HepG2 (cell line): ENCODE measurements at regions not wholly inside any gene's neighbourhood (a gene's known extent, or its start where the extent isn't known, plus 50 kb on each side); places are given as distances from the start of the nearest gene placed in this dataset.

Experiments used
- ATAC-seq: fragments of 200-7000 bp; cut with Tn5 transposase; 3 replicates; pipeline ENCODE4 v1.9.1; 2020; ENCODE audit warnings: mild to moderate bottlenecking, moderate library complexity
- BruUV-seq: library from RNA; stranded (reverse); fragments of 400-500 nt; replicated peaks from 2 replicates; lab custom pipeline; 2021; lab: Mats Ljungman, UMichigan
- CTCF ChIA-PET: fragments of 300-600 bp; formaldehyde crosslinking; extraction: SDS; loops from one replicate; lab custom pipeline; 2021; ENCODE audit warnings: low total read pairs, inconsistent platforms, low intra/inter-chr PET ratio; lab: Yijun Ruan, JAX
- POLR2A ChIA-PET: fragments of 350-600 bp; sonication (Branson Sonifier 250); formaldehyde crosslinking; loops from one replicate; lab custom pipeline; 2020; ENCODE audit warnings: antibody characterized with exemption, inconsistent platforms; lab: Yijun Ruan, JAX
- DNase-seq: peaks from one replicate; pipeline ENCODE4 v3.0.0-alpha.2; 2015; ENCODE audit warnings: low spot score
- FAIRE-seq: peaks from 3 replicates; lab custom pipeline; 2011; peaks lifted over from hg19 to GRCh38; lab: Jason Lieb, UNC
- H2AFZ ChIP-seq: one replicate; pipeline ENCODE4 v1.6.1; 2011; ENCODE audit warnings: low read length, inconsistent platforms
- H3K27ac ChIP-seq: fragments of 300-600 bp; 3 replicates; pipeline ENCODE4 v1.8.0; 2011; ENCODE audit warnings: mixed run types, mild to moderate bottlenecking, mixed read lengths, low read length, inconsistent platforms; ENCODE audit not compliant: insufficient read depth; ENCODE audit errors: extremely low read length
- H3K27me3 ChIP-seq, 2 experiments: fragments of 200-600 bp in 1 of 2; 2 replicates in 1 of 2; 3 replicates in 1 of 2; pipeline versions ENCODE4 v1.6.0 to v1.8.0; 2011; ENCODE audit warnings: low read length in 2 of 2, mild to moderate bottlenecking in 2 of 2, moderate library complexity in 2 of 2, inconsistent platforms in 1 of 2; ENCODE audit not compliant: insufficient read depth in 2 of 2, control insufficient read depth in 1 of 2
- H3K36me3 ChIP-seq, 2 experiments: fragments of 200-600 bp in 1 of 2; replicated peaks in 1 of 2; 2 replicates in 1 of 2; 3 replicates in 1 of 2; pipeline versions ENCODE4 v1.5.1 to v1.8.0; 2011; ENCODE audit warnings: low read length in 2 of 2, inconsistent platforms in 1 of 2; ENCODE audit not compliant: insufficient read depth in 2 of 2, control insufficient read depth in 1 of 2
- H3K4me1 ChIP-seq: 2 replicates; pipeline ENCODE4 v1.5.1; 2012; ENCODE audit warnings: low read length, inconsistent platforms; ENCODE audit not compliant: insufficient read depth
- H3K4me2 ChIP-seq: 2 replicates; pipeline ENCODE4 v1.6.0; 2011; ENCODE audit warnings: low read depth, low read length, inconsistent platforms
- H3K4me3 ChIP-seq, 3 experiments: fragments of 200-600 bp in 1 of 3; sonication (generic), shearing (Covaris generic) in 1 of 3; replicated peaks in 1 of 3; 2 replicates each; pipeline ENCODE4 v1.5.1; 2011 to 2016; ENCODE audit warnings: low read length in 3 of 3, inconsistent platforms in 2 of 3, low read depth in 2 of 3, mild to moderate bottlenecking in 2 of 3, control low read depth in 1 of 3, mixed read lengths in 1 of 3; ENCODE audit not compliant: insufficient read depth in 1 of 3
- H3K79me2 ChIP-seq: one replicate; pipeline ENCODE4 v1.6.1; 2011; ENCODE audit warnings: low read length, inconsistent platforms; ENCODE audit not compliant: insufficient read depth
- H3K9ac ChIP-seq: 2 replicates; pipeline ENCODE4 v1.6.0; 2011; ENCODE audit warnings: mild to moderate bottlenecking, low read depth, low read length, inconsistent platforms; ENCODE audit not compliant: insufficient read depth
- H3K9me3 ChIP-seq: 2 replicates; pipeline ENCODE4 v1.5.1; 2012; ENCODE audit warnings: mild to moderate bottlenecking, low read length
- H4K20me1 ChIP-seq: 2 replicates; pipeline ENCODE4 v1.6.0; 2011; ENCODE audit warnings: inconsistent platforms, mild to moderate bottlenecking, low read length, moderate library complexity; ENCODE audit not compliant: insufficient read depth
- MAF1 ChIP-seq: sonication (generic); formaldehyde crosslinking; IDR thresholded peaks from 2 replicates; pipeline ENCODE4 v1.5.0; 2020; ENCODE audit warnings: missing genetic modification reagents, borderline replicate concordance
- PLRG1 ChIP-seq: fragments of 450-650 bp; conservative IDR thresholded peaks from 2 replicates; pipeline ENCODE4 v1.6.1; 2016
- TBP ChIP-seq: sonication (generic); formaldehyde crosslinking; IDR thresholded peaks from 2 replicates; pipeline ENCODE4 v1.5.0; 2020; ENCODE audit warnings: missing genetic modification reagents
- ZNF232 ChIP-seq: sonication (generic); formaldehyde crosslinking; IDR thresholded peaks from 2 replicates; pipeline ENCODE4 v1.4.0; 2020; ENCODE audit warnings: missing genetic modification reagents, borderline replicate concordance
- ZNF280D ChIP-seq: sonication (generic); formaldehyde crosslinking; IDR thresholded peaks from 2 replicates; pipeline ENCODE4 v1.5.1; 2020; ENCODE audit warnings: mild to moderate bottlenecking, missing genetic modification reagents
- WGBS: methylation state at CpG from one replicate; pipeline ENCODE4 v1.1.6; 2017; ENCODE audit warnings: low lambda C conversion rate; 5-methylcytosine and 5-hydroxymethylcytosine counted together
- in situ Hi-C: cut with HindIII; loops from 2 replicates; pipeline ENCODE4 v1.10.0; 2017; ENCODE audit warnings: low pct_unique_long_range_greater_than_20kb; ENCODE audit not compliant: extremely low pct_ligation_motif_present
- intact Hi-C: fragments of 100-400 bp; cut with micrococcal nuclease; formaldehyde crosslinking; loops from one replicate; pipeline ENCODE4 v1.10.0; 2022; ENCODE audit not compliant: unreplicated experiment
- TF ChIP-seq, protein P1 (sequence below): sonication (generic); formaldehyde crosslinking; IDR thresholded peaks from 2 replicates; pipeline ENCODE4 v1.5.1; 2020; ENCODE audit warnings: mild to moderate bottlenecking, missing genetic modification reagents, moderate library complexity

DNA sequence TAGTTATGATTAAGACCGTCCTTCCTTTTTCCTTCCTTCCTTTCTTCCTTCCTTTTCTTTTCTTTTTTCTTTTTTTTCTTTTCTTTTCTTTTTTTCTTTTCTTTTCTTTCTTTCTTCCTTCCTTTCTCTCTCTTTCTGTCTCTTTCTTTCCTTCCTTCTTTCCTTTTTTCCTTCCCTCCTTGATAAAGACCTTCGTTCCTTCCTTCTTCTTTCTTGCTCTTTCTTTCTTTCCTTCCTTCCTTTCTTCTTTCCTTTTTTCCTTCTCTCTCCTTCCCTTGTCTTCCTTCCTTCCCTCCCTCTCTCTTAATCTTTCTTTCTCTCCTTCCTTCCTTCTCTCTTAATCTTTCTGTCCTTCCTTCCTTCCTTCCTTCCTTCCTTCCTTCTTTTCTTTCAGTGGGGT, 130.9 kb downstream of the PAPOLA start:
- Histone ChIP-seq H3K9me3 (no peaks in the 10 kb centered on the region), H3K27me3 (peaks cover 1 to 11% of the 10 kb centered on the region in 2 experiments; a peak in 4 of 5 replicates), H4K20me1 (no peaks in the 10 kb centered on the region), H3K4me2 (no peak overlapping the region), H3K36me3 (no peaks in the 10 kb centered on the region), H3K4me3 (no peak overlapping the region), H2AFZ (no peak overlapping the region), H3K4me1 (no peaks in the 10 kb centered on the region), H3K79me2 (no peaks in the 10 kb centered on the region), H3K27ac (no peak overlapping the region)
- 48% methylated on average over 2 of the region's 2 CpGs for WGBS
- ATAC-seq (no peak), DNase-seq (no peak), FAIRE-seq (no peak)
- in situ Hi-C loops (no loop called here), intact Hi-C loops (no loop called here)
- no TSS peak for BruUV-seq
- ChIA-PET CTCF (no interaction called here), POLR2A (no interaction called here)
- TF ChIP-seq ZNF232 (CRISPR knock-in tag), result no peak
- TF ChIP-seq PLRG1, result 0 out of 2 replicates have a peak, but pooled peaks have one; percentile 53
- no peak for TF ChIP-seq TBP
- TF ChIP-seq, all 625 proteins: peak for 1
- no peak overlapping the region for H3K9ac ChIP-seq

DNA sequence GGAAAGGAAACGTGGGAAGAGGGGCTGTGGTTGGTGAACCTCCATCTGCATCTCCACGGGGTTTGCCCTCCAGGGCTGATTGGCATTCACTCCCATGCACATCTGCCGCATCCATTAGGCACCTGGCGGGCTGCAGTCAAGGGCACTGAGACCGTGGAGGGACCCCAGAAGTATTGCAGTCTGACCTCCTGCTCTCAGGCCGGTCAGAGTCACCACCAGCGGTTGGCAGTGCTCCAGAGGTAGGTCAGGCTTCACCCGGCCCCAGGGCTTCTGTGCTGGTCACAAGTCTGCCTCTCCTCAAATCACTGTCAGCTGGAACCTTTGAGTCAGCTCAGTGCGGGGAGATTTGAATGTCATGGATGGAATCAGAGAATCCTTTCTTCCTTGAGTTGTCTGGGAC, 132.3 kb downstream of the PAPOLA start:
- H3K27ac ChIP-seq, result no peak overlapping the region
- no peaks in the 10 kb centered on the region for H3K9me3 ChIP-seq
- WGBS, result 100% methylated on average over 1 of the region's 9 CpGs
- DNase-seq (no peak), ATAC-seq (no peak), FAIRE-seq (no peak)
- H3K4me3 ChIP-seq, result no peak overlapping the region
- no peaks in the 10 kb centered on the region for H3K36me3 ChIP-seq
- BruUV-seq, result no TSS peak
- POLR2A ChIA-PET, result no interaction called here
- H3K27me3 ChIP-seq, result peaks cover under 1 to 13% of the 10 kb centered on the region in 2 experiments; a peak in 4 of 5 replicates
- H3K79me2 ChIP-seq, result no peaks in the 10 kb centered on the region
- no peaks in the 10 kb centered on the region for H3K4me1 ChIP-seq
- H2AFZ ChIP-seq, result no peak overlapping the region
- CTCF ChIA-PET, result no interaction called here
- H3K9ac ChIP-seq, result no peak overlapping the region
- H3K4me2 ChIP-seq, result no peak overlapping the region
- in situ Hi-C loops, result no loop called here
- no peaks in the 10 kb centered on the region for H4K20me1 ChIP-seq
- intact Hi-C loops, result no loop called here
- TF ChIP-seq, protein P1, sequence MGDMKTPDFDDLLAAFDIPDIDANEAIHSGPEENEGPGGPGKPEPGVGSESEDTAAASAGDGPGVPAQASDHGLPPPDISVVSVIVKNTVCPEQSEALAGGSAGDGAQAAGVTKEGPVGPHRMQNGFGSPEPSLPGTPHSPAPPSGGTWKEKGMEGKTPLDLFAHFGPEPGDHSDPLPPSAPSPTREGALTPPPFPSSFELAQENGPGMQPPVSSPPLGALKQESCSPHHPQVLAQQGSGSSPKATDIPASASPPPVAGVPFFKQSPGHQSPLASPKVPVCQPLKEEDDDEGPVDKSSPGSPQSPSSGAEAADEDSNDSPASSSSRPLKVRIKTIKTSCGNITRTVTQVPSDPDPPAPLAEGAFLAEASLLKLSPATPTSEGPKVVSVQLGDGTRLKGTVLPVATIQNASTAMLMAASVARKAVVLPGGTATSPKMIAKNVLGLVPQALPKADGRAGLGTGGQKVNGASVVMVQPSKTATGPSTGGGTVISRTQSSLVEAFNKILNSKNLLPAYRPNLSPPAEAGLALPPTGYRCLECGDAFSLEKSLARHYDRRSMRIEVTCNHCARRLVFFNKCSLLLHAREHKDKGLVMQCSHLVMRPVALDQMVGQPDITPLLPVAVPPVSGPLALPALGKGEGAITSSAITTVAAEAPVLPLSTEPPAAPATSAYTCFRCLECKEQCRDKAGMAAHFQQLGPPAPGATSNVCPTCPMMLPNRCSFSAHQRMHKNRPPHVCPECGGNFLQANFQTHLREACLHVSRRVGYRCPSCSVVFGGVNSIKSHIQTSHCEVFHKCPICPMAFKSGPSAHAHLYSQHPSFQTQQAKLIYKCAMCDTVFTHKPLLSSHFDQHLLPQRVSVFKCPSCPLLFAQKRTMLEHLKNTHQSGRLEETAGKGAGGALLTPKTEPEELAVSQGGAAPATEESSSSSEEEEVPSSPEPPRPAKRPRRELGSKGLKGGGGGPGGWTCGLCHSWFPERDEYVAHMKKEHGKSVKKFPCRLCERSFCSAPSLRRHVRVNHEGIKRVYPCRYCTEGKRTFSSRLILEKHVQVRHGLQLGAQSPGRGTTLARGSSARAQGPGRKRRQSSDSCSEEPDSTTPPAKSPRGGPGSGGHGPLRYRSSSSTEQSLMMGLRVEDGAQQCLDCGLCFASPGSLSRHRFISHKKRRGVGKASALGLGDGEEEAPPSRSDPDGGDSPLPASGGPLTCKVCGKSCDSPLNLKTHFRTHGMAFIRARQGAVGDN, result no peak
- TF ChIP-seq ZNF280D (CRISPR knock-in tag) (no peak), MAF1 (CRISPR knock-in tag) (no peak)
